ENCODE measurements at regions not wholly inside any gene's neighbourhood (a gene's known extent, or its start where the extent isn't known, plus 50 kb on each side); places are given as distances from the start of the nearest gene placed in this dataset.

- TF ChIP-seq, protein P1, sequence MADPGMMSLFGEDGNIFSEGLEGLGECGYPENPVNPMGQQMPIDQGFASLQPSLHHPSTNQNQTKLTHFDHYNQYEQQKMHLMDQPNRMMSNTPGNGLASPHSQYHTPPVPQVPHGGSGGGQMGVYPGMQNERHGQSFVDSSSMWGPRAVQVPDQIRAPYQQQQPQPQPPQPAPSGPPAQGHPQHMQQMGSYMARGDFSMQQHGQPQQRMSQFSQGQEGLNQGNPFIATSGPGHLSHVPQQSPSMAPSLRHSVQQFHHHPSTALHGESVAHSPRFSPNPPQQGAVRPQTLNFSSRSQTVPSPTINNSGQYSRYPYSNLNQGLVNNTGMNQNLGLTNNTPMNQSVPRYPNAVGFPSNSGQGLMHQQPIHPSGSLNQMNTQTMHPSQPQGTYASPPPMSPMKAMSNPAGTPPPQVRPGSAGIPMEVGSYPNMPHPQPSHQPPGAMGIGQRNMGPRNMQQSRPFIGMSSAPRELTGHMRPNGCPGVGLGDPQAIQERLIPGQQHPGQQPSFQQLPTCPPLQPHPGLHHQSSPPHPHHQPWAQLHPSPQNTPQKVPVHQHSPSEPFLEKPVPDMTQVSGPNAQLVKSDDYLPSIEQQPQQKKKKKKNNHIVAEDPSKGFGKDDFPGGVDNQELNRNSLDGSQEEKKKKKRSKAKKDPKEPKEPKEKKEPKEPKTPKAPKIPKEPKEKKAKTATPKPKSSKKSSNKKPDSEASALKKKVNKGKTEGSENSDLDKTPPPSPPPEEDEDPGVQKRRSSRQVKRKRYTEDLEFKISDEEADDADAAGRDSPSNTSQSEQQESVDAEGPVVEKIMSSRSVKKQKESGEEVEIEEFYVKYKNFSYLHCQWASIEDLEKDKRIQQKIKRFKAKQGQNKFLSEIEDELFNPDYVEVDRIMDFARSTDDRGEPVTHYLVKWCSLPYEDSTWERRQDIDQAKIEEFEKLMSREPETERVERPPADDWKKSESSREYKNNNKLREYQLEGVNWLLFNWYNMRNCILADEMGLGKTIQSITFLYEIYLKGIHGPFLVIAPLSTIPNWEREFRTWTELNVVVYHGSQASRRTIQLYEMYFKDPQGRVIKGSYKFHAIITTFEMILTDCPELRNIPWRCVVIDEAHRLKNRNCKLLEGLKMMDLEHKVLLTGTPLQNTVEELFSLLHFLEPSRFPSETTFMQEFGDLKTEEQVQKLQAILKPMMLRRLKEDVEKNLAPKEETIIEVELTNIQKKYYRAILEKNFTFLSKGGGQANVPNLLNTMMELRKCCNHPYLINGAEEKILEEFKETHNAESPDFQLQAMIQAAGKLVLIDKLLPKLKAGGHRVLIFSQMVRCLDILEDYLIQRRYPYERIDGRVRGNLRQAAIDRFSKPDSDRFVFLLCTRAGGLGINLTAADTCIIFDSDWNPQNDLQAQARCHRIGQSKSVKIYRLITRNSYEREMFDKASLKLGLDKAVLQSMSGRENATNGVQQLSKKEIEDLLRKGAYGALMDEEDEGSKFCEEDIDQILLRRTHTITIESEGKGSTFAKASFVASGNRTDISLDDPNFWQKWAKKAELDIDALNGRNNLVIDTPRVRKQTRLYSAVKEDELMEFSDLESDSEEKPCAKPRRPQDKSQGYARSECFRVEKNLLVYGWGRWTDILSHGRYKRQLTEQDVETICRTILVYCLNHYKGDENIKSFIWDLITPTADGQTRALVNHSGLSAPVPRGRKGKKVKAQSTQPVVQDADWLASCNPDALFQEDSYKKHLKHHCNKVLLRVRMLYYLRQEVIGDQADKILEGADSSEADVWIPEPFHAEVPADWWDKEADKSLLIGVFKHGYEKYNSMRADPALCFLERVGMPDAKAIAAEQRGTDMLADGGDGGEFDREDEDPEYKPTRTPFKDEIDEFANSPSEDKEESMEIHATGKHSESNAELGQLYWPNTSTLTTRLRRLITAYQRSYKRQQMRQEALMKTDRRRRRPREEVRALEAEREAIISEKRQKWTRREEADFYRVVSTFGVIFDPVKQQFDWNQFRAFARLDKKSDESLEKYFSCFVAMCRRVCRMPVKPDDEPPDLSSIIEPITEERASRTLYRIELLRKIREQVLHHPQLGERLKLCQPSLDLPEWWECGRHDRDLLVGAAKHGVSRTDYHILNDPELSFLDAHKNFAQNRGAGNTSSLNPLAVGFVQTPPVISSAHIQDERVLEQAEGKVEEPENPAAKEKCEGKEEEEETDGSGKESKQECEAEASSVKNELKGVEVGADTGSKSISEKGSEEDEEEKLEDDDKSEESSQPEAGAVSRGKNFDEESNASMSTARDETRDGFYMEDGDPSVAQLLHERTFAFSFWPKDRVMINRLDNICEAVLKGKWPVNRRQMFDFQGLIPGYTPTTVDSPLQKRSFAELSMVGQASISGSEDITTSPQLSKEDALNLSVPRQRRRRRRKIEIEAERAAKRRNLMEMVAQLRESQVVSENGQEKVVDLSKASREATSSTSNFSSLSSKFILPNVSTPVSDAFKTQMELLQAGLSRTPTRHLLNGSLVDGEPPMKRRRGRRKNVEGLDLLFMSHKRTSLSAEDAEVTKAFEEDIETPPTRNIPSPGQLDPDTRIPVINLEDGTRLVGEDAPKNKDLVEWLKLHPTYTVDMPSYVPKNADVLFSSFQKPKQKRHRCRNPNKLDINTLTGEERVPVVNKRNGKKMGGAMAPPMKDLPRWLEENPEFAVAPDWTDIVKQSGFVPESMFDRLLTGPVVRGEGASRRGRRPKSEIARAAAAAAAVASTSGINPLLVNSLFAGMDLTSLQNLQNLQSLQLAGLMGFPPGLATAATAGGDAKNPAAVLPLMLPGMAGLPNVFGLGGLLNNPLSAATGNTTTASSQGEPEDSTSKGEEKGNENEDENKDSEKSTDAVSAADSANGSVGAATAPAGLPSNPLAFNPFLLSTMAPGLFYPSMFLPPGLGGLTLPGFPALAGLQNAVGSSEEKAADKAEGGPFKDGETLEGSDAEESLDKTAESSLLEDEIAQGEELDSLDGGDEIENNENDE (IDR thresholded peaks at IDR 0.05; ENCODE audit: insufficient replicate concordance, low read length), result no peak
- TF ChIP-seq NRF1 (IDR thresholded peaks at IDR 0.05; ENCODE audit: low read depth, low read length), result no peak
- no peak for TF ChIP-seq JUN (IDR thresholded peaks at IDR 0.05; ENCODE audit: low read depth, low read length)
- TF ChIP-seq TAF1 (IDR thresholded peaks at IDR 0.05; ENCODE audit: low read depth, low read length), result no peak
- TF ChIP-seq FOSL1 (IDR thresholded peaks at IDR 0.05; ENCODE audit: insufficient read depth, low read depth, low read length), result no peak
- TF ChIP-seq JUND (IDR thresholded peaks at IDR 0.05; ENCODE audit: low read length), result no peak
- no peak for TF ChIP-seq BACH1 (IDR thresholded peaks at IDR 0.05; ENCODE audit: low read length)
- TF ChIP-seq SP4 (IDR thresholded peaks at IDR 0.05; ENCODE audit: low read length), result no peak
- no peak for TF ChIP-seq CBX5 (IDR thresholded peaks at IDR 0.05; ENCODE audit: low read depth, low read length)
- TF ChIP-seq KDM1A (IDR thresholded peaks at IDR 0.05; ENCODE audit: borderline replicate concordance, low read length), result no peak
- no peak for TF ChIP-seq PHF8 (conservative IDR thresholded peaks at IDR 0.05; ENCODE audit: low read depth, low read length)
- no peak for TF ChIP-seq RXRA (IDR thresholded peaks at IDR 0.05; ENCODE audit: insufficient read depth, low read depth, low read length)
- TF ChIP-seq CTBP2 (IDR thresholded peaks at IDR 0.05; ENCODE audit: borderline replicate concordance, insufficient read depth, insufficient read length, low read length), result no peak
These were observed 314.9 kb upstream of the TSHZ3 start (continued) for GRCh38 chr19:31664096-31664495.
